RWPE1 (cell line): ENCODE measurements at regions not wholly inside any gene's neighbourhood (a gene's known extent, or its start where the extent isn't known, plus 50 kb on each side); places are given as distances from the start of the nearest gene placed in this dataset.

Source experiments
- CTCF ChIA-PET: fragments of 350-600 bp; sonication (Branson Sonifier 250); formaldehyde crosslinking; extraction: SDS; loops from one replicate; lab custom pipeline; 2021; lab: Yijun Ruan, JAX
- POLR2A ChIA-PET: fragments of 400-600 bp; formaldehyde crosslinking; extraction: SDS; loops from one replicate; lab custom pipeline; 2020; ENCODE audit warnings: antibody characterized with exemption; ENCODE audit not compliant: low non-redundant PET; lab: Yijun Ruan, JAX
- DNase-seq: peaks from one replicate; pipeline ENCODE4 v3.0.0; 2012; ENCODE audit warnings: low spot score
- H3K27ac ChIP-seq: fragments of 450-650 bp; 2 replicates; pipeline ENCODE4 v1.5.1; 2017
- TF ChIP-seq, protein P1 (sequence below): fragments of 450-650 bp; conservative IDR thresholded peaks from 2 replicates; pipeline ENCODE4 v1.5.1; 2017; ENCODE audit warnings: low read depth, mild to moderate bottlenecking

DNA sequence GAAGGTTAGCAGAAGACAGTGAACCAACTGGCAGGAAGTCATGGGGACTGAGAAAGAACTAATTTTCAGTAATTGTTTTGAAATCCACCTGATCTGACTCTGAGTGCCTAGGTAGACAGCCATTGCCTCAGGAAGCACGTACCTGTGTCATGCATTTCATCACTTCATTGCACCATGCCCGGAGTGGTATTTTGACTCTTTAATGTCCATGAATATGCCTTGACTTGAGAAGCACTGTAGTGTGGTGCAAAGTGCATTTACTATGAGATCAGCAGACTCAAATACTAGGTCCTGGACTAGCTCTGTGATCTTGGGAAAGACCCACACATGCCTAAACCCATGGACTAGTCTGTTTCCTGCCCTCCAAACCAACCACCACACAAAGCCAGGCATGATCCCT, 370.9 kb upstream of the MARCKS start:
- CTCF ChIA-PET: no interaction called here
- no peak overlapping the region for H3K27ac ChIP-seq
- TF ChIP-seq, protein P1, sequence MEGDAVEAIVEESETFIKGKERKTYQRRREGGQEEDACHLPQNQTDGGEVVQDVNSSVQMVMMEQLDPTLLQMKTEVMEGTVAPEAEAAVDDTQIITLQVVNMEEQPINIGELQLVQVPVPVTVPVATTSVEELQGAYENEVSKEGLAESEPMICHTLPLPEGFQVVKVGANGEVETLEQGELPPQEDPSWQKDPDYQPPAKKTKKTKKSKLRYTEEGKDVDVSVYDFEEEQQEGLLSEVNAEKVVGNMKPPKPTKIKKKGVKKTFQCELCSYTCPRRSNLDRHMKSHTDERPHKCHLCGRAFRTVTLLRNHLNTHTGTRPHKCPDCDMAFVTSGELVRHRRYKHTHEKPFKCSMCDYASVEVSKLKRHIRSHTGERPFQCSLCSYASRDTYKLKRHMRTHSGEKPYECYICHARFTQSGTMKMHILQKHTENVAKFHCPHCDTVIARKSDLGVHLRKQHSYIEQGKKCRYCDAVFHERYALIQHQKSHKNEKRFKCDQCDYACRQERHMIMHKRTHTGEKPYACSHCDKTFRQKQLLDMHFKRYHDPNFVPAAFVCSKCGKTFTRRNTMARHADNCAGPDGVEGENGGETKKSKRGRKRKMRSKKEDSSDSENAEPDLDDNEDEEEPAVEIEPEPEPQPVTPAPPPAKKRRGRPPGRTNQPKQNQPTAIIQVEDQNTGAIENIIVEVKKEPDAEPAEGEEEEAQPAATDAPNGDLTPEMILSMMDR: no peak

DNA sequence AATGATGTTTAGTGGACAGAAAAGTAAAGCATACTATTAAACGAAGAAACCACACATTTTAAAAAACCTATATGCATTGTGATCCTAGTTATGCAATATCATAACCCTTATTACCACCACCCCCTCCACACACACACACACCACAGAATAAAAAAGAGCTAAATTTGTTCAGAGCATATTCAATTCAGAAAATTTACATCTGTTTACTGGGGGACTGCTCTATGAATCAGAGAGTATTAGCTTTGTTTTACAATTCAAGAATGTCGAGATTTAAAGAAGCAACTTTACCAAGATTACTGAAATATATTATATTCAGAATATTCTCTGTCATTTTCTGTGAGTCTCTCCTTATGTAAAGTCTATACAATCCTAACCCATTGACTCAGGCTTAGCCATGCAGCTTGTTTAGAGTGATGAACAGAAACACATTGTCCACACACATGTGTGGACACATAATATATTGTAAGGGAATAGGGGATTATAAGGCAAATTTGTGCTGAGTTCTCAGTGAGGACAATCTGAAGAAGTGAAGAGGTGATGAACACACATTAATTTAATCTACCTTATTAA, 369.6 kb upstream of the MARCKS start:
- POLR2A ChIA-PET: no interaction called here
- DNase-seq: no peak
- TF ChIP-seq, protein P1: no peak
- CTCF ChIA-PET: interaction anchor here (0.6 to 1.1 kb wide), 2 partner anchors 73 to 488 kb away, joined by 3 to 5 read pairs; no protein-coding TSS in a partner anchor
- no peak overlapping the region for H3K27ac ChIP-seq

More for the DNA sequence above, 370.9 kb upstream of the MARCKS start:
- no peak for DNase-seq
- POLR2A ChIA-PET: no interaction called here

DNA sequence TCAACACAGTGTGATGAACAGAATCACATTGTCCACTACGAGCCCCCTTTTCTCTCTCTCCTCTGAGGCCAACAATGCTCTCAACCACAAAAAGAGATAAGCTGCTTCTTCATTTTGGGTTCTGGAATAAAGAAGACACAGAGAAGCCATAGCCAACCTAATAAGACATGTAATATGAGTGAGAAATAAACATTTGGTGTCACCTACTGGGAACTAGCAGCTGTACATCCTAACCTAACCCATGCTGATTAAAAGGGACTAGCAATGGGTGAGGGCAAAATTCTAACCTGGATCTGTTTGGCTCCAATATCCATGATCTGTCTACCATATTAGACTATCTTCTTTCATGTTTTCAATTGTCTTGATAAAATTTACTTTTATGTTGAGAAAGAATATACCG, 369.1 kb upstream of the MARCKS start:
- no peak overlapping the region for H3K27ac ChIP-seq
- ChIA-PET POLR2A (no interaction called here), CTCF (interaction anchor here (1.1 kb wide), 1 partner anchor 74 kb away, joined by 3 read pairs; no protein-coding TSS in a partner anchor)
- DNase-seq: no peak
- TF ChIP-seq, protein P1: no peak

DNA sequence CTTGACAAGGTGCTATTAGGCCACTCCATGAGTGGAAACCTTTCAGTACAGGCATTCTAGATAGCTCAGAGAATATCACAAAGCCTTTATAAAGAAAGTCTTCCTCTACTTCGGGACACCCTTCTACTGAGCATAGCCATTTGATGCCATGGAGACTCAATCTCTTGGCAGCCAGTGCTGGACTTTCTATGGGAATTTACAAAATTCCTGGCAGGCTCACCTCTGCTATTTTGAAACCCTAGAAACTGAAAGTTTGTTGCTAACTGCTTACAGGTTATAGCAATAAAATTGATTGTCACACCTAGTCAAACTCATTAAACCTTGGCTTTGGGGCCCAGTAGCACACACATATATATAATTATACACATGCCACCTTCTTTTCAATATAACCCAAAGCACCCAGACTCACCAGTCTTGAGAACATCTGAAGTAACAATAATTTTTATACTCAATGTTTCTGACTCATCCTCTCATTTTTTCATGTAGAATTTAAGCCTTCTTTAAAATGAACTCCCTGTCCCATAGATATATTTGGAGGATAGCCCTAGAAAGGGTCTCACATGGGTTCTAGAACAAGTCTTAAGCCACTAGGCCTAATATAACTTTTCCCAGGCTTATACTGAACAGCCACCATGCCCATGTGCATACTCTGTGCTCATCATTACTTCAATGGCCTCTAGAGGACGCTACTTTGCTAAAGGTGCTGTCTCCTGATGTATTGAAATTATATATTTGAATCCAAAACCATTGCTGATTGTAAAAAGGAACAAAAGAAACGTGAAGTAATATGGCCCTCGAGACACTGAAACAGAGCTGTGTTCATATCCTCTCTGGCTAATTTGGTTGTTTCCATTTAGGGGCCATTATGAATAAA, 368.1 kb upstream of the MARCKS start:
- DNase-seq: no peak
- H3K27ac ChIP-seq: no peak overlapping the region
- TF ChIP-seq, protein P1: no peak
- ChIA-PET CTCF (no interaction called here), POLR2A (no interaction called here)

DNA sequence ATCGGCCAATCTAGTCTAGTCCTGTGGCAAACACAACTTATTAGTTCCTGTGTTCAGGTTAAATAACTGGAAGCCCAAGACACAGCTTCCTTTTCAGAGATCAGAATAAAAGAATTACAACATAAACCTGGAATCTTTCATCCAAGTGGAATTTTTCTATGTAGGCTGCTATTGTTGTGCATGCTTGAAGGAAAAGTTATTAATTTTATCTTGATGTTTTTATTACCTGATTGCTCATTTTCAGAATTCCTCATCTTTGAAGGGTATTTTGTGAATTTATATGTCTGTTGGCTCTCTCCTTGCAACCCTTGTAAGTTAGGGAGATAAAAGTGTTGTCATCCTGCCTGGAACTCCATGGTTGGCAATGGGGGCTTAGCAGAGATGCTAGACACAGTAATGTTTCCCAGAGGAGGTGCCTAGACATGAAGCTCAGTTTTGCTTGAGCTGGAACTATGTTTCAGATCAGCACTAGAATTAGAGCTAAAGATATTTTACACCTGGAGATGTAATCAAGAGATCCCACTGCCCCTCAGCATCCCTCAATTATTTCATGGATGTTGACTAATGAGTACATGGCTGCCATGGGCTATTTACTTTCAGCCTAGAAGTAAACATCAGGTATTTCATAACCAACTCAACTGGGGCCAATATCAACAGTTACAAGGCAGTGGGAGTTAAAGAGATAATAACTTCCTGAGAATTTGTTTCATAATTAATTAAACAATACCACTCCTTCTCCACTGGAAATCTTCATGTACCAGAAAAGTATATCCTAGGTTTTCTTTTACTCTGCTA, 367.0 kb upstream of the MARCKS start:
- no peak overlapping the region for H3K27ac ChIP-seq
- TF ChIP-seq, protein P1: no peak
- CTCF ChIA-PET: no interaction called here
- no peak for DNase-seq
- POLR2A ChIA-PET: no interaction called here

DNA sequence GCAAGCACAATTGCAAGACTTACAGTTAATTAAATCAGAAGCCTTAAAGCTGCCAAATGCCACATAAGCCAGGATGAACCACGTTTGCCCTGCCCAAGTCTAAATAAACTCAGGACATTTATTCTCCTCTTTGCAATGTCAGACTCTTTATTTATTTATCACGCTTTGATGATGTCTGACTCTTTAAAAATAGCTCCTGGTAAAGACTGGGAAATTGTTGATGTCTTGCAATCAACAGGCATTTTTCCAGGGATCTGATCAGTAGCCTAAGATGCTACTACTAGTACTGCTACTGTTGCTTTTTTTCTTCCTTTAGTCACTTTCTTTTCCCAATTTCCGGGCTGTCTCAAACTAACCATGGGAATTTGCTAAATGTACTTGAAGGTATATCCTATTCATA, 365.8 kb upstream of the MARCKS start:
- TF ChIP-seq, protein P1: no peak
- POLR2A ChIA-PET: no interaction called here
- no peak overlapping the region for H3K27ac ChIP-seq
- no peak for DNase-seq
- CTCF ChIA-PET: interaction anchor here (0.7 kb wide), 1 partner anchor 149 kb away, joined by 4 read pairs; no protein-coding TSS in a partner anchor
